K562 (cell line): ENCODE measurements at regions not wholly inside any gene's neighbourhood (a gene's known extent, or its start where the extent isn't known, plus 50 kb on each side); places are given as distances from the start of the nearest gene placed in this dataset.

Experiments
- ATAC-seq: fragments of 200-7000 bp; cut with Tn5 transposase; 3 replicates; pipeline ENCODE4 v1.9.1; 2020; ENCODE audit warnings: moderate library complexity
- BruUV-seq: library from RNA; stranded (reverse); fragments of 400-500 nt; replicated peaks from 2 replicates; lab custom pipeline; 2021; lab: Mats Ljungman, UMichigan
- CTCF ChIA-PET: fragments of 300-600 bp; formaldehyde crosslinking; extraction: SDS; loops from one replicate; lab custom pipeline; 2021; ENCODE audit warnings: low intra/inter-chr PET ratio; lab: Yijun Ruan, JAX
- POLR2A ChIA-PET: fragments of 300-600, 350-650 bp; sonication (Branson Sonifier 250); formaldehyde crosslinking; extraction: SDS; loops from one replicate; lab custom pipeline; 2021; ENCODE audit warnings: antibody characterized with exemption, inconsistent platforms; lab: Yijun Ruan, JAX
- DNase-seq, 4 experiments: peaks; one replicate each; pipeline versions ENCODE4 v3.0.0 to v3.0.0-alpha.2; 2011 to 2018; ENCODE audit warnings: low spot score in 3 of 4, mixed read lengths in 3 of 4; ENCODE audit errors: extremely low read depth in 1 of 4
- FAIRE-seq: peaks from 2 replicates; lab custom pipeline; 2011; peaks lifted over from hg19 to GRCh38; lab: Jason Lieb, UNC
- H2AFZ ChIP-seq: 2 replicates; pipeline ENCODE4 v1.6.0; 2011; ENCODE audit warnings: low read depth, low read length, control low read depth, inconsistent platforms
- H3K27ac ChIP-seq: fragments of 200-600 bp; 3 replicates; pipeline ENCODE4 v1.8.0; 2011; ENCODE audit warnings: low read depth, mild to moderate bottlenecking, control low read depth, inconsistent platforms, low read length, moderate library complexity, mixed read lengths; ENCODE audit errors: extremely low read depth
- H3K27me3 ChIP-seq, 2 experiments: fragments of 300-600 bp in 1 of 2; 2 replicates in 1 of 2; 3 replicates in 1 of 2; pipeline versions ENCODE4 v1.6.0 to v1.8.0; 2011; ENCODE audit warnings: inconsistent platforms in 2 of 2, low read length in 2 of 2, mild to moderate bottlenecking in 1 of 2, mixed read lengths in 1 of 2, moderate library complexity in 1 of 2; ENCODE audit not compliant: control insufficient read depth in 2 of 2, insufficient read depth in 2 of 2
- H3K36me3 ChIP-seq: fragments of 300-600 bp; 3 replicates; pipeline ENCODE4 v1.8.0; 2011; ENCODE audit warnings: mild to moderate bottlenecking, low read length, inconsistent platforms; ENCODE audit not compliant: control insufficient read depth, insufficient read depth
- H3K4me1 ChIP-seq, 2 experiments: fragments of 200-600 bp in 1 of 2; replicated peaks in 1 of 2; 2 replicates in 1 of 2; 3 replicates in 1 of 2; pipeline versions ENCODE4 v1.5.1 to v1.8.0; 2011; ENCODE audit warnings: inconsistent platforms in 2 of 2, low read length in 2 of 2, mild to moderate bottlenecking in 1 of 2, mixed read lengths in 1 of 2, moderate library complexity in 1 of 2; ENCODE audit not compliant: control insufficient read depth in 2 of 2, insufficient read depth in 2 of 2
- H3K4me2 ChIP-seq: 2 replicates; pipeline ENCODE4 v1.6.1; 2011; ENCODE audit warnings: low read length, control low read depth, inconsistent platforms, mixed read lengths; ENCODE audit not compliant: insufficient read depth
- H3K4me3 ChIP-seq: fragments of 200-600 bp; sonication (generic), shearing (Covaris generic); 2 replicates; pipeline ENCODE4 v1.5.1; 2016; ENCODE audit warnings: control low read depth, inconsistent platforms
- H3K79me2 ChIP-seq: fragments of 200-600 bp; 3 replicates; pipeline ENCODE4 v1.8.0; 2011; ENCODE audit warnings: low read length, inconsistent platforms; ENCODE audit not compliant: control insufficient read depth, insufficient read depth
- H3K9ac ChIP-seq, 2 experiments: 2 replicates each; pipeline versions ENCODE4 v1.6.0 to v1.6.1; 2011; ENCODE audit warnings: low read depth in 2 of 2, low read length in 2 of 2, control low read depth in 1 of 2, inconsistent platforms in 1 of 2, mild to moderate bottlenecking in 1 of 2, mixed read lengths in 1 of 2; ENCODE audit not compliant: insufficient read depth in 1 of 2
- H3K9me1 ChIP-seq: one replicate; pipeline ENCODE4 v1.6.0; 2011; ENCODE audit warnings: inconsistent platforms, mild to moderate bottlenecking, low read length, moderate library complexity; ENCODE audit not compliant: control insufficient read depth, insufficient read depth
- H3K9me3 ChIP-seq: replicated peaks from 2 replicates; pipeline ENCODE4 v1.5.1; 2011; ENCODE audit warnings: low read depth, low read length, inconsistent platforms; ENCODE audit not compliant: control insufficient read depth, insufficient read depth
- H4K20me1 ChIP-seq: replicated peaks from 2 replicates; pipeline ENCODE4 v1.6.1; 2011; ENCODE audit warnings: low read length, inconsistent platforms, mixed read lengths; ENCODE audit not compliant: control insufficient read depth, insufficient read depth
- ATF7 ChIP-seq: fragments of 450-650 bp; IDR thresholded peaks from 2 replicates; pipeline ENCODE4 v1.7.1; 2014; ENCODE audit warnings: mild to moderate bottlenecking, moderate library complexity
- BRCA1 ChIP-seq, 2 experiments: fragments of 450-650 bp in 1 of 2; sonication (generic) in 1 of 2; formaldehyde crosslinking in 1 of 2; IDR thresholded peaks; 2 replicates each; pipeline versions ENCODE4 v1.5.0 to v1.6.1; 2017 to 2020; ENCODE audit warnings: mild to moderate bottlenecking in 1 of 2, missing genetic modification reagents in 1 of 2
- BRD4 ChIP-seq: fragments of 200-600 bp; sonication (generic); IDR thresholded peaks from 2 replicates; pipeline ENCODE4 v1.6.1; 2017; ENCODE audit warnings: inconsistent platforms
- SMAD4 ChIP-seq: fragments of 250-450 bp; sonication (Bioruptor Pico); conservative IDR thresholded peaks from 2 replicates; pipeline ENCODE4 v1.8.0; 2021; ENCODE audit warnings: inconsistent platforms, mild to moderate bottlenecking, moderate library complexity
- SP1 ChIP-seq: sonication (generic); formaldehyde crosslinking; IDR thresholded peaks from 2 replicates; pipeline ENCODE4 v1.8.1; 2022; ENCODE audit warnings: mild to moderate bottlenecking, missing genetic modification reagents
- STAG1 ChIP-seq: sonication (generic); formaldehyde crosslinking; IDR thresholded peaks from 2 replicates; pipeline ENCODE4 v1.5.0; 2020; ENCODE audit warnings: missing genetic modification reagents, borderline replicate concordance
- WGBS: fragments of 100-300 bp; shearing (Covaris generic); methylation state at CpG from one replicate; pipeline ENCODE4 v1.1.6; 2016; ENCODE audit warnings: low coverage, mixed read lengths; ENCODE audit not compliant: insufficient coverage; ENCODE audit errors: missing lambda C conversion rate; 5-methylcytosine and 5-hydroxymethylcytosine counted together
- in situ Hi-C: fragments of 300-500 bp; cut with MboI; formaldehyde crosslinking; loops from 4 replicates; pipeline ENCODE4 v1.15.0; 2018; ENCODE audit warnings: inconsistent platforms, mixed read lengths
- intact Hi-C: fragments of 100-400 bp; cut with micrococcal nuclease; formaldehyde crosslinking; loops from 2 replicates; pipeline ENCODE4 v1.14.2; 2022
- TF ChIP-seq, protein P1 (sequence below): fragments of 250-450 bp; sonication (Bioruptor Pico); IDR thresholded peaks from 2 replicates; pipeline ENCODE4 v1.8.0; 2022; ENCODE audit warnings: moderate library complexity, mild to moderate bottlenecking, inconsistent platforms
- TF ChIP-seq, protein P2 (sequence below): fragments of 250-450 bp; sonication (Bioruptor Pico); IDR thresholded peaks from 2 replicates; pipeline ENCODE4 v1.6.1; 2021; ENCODE audit warnings: mild to moderate bottlenecking
- TF ChIP-seq, protein P3 (sequence below): sonication (generic); formaldehyde crosslinking; IDR thresholded peaks from 2 replicates; pipeline ENCODE4 v1.8.0; 2022; ENCODE audit warnings: mild to moderate bottlenecking, missing genetic modification reagents
- TF ChIP-seq, protein P4 (sequence below): sonication (generic); formaldehyde crosslinking; IDR thresholded peaks from 2 replicates; pipeline ENCODE4 v1.8.1; 2022; ENCODE audit warnings: missing genetic modification reagents

DNA sequence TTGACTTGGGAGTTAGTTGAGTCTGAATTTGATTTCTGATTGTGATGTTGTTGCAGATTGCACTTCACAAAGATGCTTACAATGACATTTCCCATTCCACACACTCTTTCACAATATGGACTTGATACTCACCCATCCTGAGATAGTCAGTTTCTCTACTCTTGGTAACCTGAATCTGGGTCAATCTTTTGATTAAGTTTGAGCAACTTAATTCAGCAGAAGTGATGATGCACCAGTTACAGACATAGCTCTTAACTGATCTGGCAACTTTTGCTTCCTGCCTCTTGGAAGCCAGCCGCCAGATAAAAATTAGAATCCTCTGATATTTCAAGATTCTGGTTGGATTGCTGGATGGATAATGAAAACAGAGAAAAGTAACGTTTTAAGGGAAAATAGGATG is 79.7 kb upstream of the OSMR start:
- Histone ChIP-seq H3K4me2 (no peak overlapping the region), H3K4me1 (no peaks in the 10 kb centered on the region), H2AFZ (no peak overlapping the region), H3K27me3 (peaks cover 0 to 7% of the 10 kb centered on the region in 2 experiments; a peak in 1 of 5 replicates), H3K9me3 (no peaks in the 10 kb centered on the region), H3K27ac (no peak overlapping the region), H4K20me1 (no peaks in the 10 kb centered on the region), H3K36me3 (no peaks in the 10 kb centered on the region), H3K79me2 (no peaks in the 10 kb centered on the region), H3K9me1 (no peaks in the 10 kb centered on the region), H3K9ac (no peak overlapping the region), H3K4me3 (no peak overlapping the region)
- in situ Hi-C loops = loop anchor here (10.0 kb wide), 1 partner anchor 979 kb away; no protein-coding TSS in a partner anchor
- no TSS peak for BruUV-seq
- ChIA-PET CTCF (interaction anchor here (0.7 kb wide), 1 partner anchor 19 kb away, joined by 3 read pairs; no protein-coding TSS in a partner anchor), POLR2A (interaction anchor here (1.2 kb wide), 1 partner anchor 11 kb away, joined by 3 read pairs; no protein-coding TSS in a partner anchor)
- ATAC-seq (no peak), FAIRE-seq (no peak)
- WGBS = 4% methylated on average over 2 of the region's 2 CpGs
- intact Hi-C loops = no loop called here
- TF ChIP-seq SMAD4 (CRISPR knock-in tag) (no peak), ATF7 (no peak), SP1 (CRISPR knock-in tag) (no peak), STAG1 (CRISPR knock-in tag) (no peak), BRD4 (no peak), BRCA1 (IDR thresholded peaks at IDR 0.05) (no peak), BRCA1 (CRISPR knock-in tag; IDR thresholded peaks at IDR 0.05) (no peak)
- TF ChIP-seq, protein P1, sequence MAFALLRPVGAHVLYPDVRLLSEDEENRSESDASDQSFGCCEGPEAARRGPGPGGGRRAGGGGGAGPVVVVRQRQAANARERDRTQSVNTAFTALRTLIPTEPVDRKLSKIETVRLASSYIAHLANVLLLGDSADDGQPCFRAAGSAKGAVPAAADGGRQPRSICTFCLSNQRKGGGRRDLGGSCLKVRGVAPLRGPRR (CRISPR knock-in tag) = no peak
- TF ChIP-seq, protein P2, sequence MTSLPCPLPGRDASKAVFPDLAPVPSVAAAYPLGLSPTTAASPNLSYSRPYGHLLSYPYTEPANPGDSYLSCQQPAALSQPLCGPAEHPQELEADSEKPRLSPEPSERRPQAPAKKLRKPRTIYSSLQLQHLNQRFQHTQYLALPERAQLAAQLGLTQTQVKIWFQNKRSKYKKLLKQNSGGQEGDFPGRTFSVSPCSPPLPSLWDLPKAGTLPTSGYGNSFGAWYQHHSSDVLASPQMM (CRISPR knock-in tag) = no peak
- TF ChIP-seq, protein P3, sequence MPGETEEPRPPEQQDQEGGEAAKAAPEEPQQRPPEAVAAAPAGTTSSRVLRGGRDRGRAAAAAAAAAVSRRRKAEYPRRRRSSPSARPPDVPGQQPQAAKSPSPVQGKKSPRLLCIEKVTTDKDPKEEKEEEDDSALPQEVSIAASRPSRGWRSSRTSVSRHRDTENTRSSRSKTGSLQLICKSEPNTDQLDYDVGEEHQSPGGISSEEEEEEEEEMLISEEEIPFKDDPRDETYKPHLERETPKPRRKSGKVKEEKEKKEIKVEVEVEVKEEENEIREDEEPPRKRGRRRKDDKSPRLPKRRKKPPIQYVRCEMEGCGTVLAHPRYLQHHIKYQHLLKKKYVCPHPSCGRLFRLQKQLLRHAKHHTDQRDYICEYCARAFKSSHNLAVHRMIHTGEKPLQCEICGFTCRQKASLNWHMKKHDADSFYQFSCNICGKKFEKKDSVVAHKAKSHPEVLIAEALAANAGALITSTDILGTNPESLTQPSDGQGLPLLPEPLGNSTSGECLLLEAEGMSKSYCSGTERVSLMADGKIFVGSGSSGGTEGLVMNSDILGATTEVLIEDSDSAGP (CRISPR knock-in tag) = no peak
- TF ChIP-seq, protein P4, sequence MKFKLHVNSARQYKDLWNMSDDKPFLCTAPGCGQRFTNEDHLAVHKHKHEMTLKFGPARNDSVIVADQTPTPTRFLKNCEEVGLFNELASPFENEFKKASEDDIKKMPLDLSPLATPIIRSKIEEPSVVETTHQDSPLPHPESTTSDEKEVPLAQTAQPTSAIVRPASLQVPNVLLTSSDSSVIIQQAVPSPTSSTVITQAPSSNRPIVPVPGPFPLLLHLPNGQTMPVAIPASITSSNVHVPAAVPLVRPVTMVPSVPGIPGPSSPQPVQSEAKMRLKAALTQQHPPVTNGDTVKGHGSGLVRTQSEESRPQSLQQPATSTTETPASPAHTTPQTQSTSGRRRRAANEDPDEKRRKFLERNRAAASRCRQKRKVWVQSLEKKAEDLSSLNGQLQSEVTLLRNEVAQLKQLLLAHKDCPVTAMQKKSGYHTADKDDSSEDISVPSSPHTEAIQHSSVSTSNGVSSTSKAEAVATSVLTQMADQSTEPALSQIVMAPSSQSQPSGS = no peak
- TF ChIP-seq, all 486 proteins: peak for 0
- no peak for DNase-seq
